GM12892 (cell line): ENCODE measurements at regions not wholly inside any gene's neighbourhood (a gene's known extent, or its start where the extent isn't known, plus 50 kb on each side); places are given as distances from the start of the nearest gene placed in this dataset.

Source experiments
- DNase-seq: peaks from one replicate; pipeline ENCODE4 v3.0.0; 2011; ENCODE audit not compliant: insufficient read length
- FAIRE-seq: peaks from 2 replicates; lab custom pipeline; 2011; peaks lifted over from hg19 to GRCh38; lab: Jason Lieb, UNC
- POLR2A ChIP-seq: IDR thresholded peaks from 2 replicates; pipeline ENCODE4 v1.6.1; 2011; ENCODE audit warnings: low read depth, low read length, control low read depth
- POLR2AphosphoS5 ChIP-seq: IDR thresholded peaks from 2 replicates; pipeline ENCODE4 v1.6.1; 2011; ENCODE audit warnings: low read depth, low read length, control low read depth
- TAF1 ChIP-seq: IDR thresholded peaks from 2 replicates; pipeline ENCODE4 v1.6.1; 2011; ENCODE audit warnings: low read depth, mild to moderate bottlenecking, control low read depth, low read length, borderline replicate concordance

- no peak for TF ChIP-seq POLR2AphosphoS5
- no peak for TF ChIP-seq POLR2A
- no peak for TF ChIP-seq TAF1
- DNase-seq (no peak), FAIRE-seq (no peak)
These were observed 78.1 kb upstream of the MAST4 start for GRCh38 chr5:66518052-66518451.

DNA sequence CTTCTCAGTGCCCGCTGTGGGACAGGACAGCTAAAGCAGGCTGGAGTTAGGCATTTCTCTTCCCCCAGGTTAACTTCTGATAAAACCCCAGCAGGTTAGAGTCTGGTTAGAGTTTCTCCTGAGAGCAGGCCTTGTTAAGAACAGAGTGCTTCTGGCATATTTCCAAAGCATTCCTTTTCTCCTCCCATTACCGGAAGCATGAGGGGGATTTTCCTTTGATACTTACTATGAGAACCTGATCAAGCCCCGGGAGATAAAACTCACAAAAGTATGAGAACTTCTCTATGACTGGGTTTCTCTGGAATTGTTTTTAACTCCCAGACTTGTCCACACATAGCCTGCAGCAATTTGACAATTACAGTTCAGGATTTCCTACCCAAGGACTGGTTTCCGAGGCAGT is 77.4 kb upstream of the MAST4 start:
- DNase-seq: no peak
- no peak for FAIRE-seq
- no peak for TF ChIP-seq POLR2AphosphoS5
- TF ChIP-seq TAF1: no peak
- TF ChIP-seq POLR2A: no peak

GRCh38 chr5:66519626-66520025 is 76.6 kb upstream of the MAST4 start:
- FAIRE-seq: no peak
- DNase-seq: no peak
- TF ChIP-seq POLR2A (no peak), TAF1 (no peak), POLR2AphosphoS5 (no peak)

DNA sequence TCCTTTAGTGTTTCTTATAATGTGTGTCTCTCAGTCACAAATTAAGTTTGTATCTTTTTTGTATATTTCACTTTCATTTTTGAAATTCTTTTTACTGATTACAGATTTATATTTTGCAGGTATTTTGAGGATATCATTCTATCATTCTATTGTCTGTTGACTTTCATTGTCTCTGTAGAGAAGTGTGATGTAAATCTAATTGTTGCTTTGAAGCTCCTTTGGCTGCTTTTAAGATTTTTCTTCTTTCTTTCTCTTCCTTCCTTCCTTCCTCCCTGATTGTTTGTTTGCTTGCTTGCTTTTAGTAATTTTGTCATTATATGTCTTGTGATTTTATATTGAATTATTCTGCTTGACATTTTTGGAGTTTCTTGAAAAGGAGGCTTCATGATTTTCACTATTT is 75.3 kb upstream of the MAST4 start:
- no peak for FAIRE-seq
- TF ChIP-seq POLR2A: no peak
- no peak for TF ChIP-seq TAF1
- TF ChIP-seq POLR2AphosphoS5: no peak
- no peak for DNase-seq

DNA sequence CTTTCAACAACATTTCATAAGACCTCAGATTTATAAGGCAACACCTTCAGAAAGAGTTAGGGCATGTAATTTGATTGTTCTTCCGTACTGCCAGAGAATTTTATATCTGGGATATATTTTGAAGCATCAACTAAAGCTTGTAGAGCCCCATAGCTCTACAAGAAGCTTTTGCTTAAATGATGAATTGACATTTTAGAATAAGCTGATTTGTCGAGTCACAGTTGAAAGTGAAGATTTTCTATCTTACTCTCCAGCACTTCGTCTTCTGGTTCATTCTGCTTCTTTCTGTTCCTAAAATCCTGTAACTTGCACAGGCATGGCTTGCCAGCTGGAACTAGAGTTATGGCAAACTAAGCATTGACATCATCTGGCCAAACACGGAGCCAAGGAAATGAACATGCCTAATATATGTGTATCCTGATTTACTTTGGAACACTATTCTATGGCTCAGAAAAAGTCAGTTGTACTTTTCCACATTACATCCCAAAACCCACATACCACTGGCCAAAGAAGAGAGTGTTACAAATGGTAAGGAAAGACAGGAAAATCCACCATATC is 68.6 kb upstream of the MAST4 start:
- no peak for FAIRE-seq

GRCh38 chr5:66529182-66529581 is 67.0 kb upstream of the MAST4 start:
- no peak for TF ChIP-seq POLR2AphosphoS5
- no peak for TF ChIP-seq POLR2A
- TF ChIP-seq TAF1: no peak
- FAIRE-seq (no peak), DNase-seq (no peak)

More for the DNA sequence above, 68.6 kb upstream of the MAST4 start:
- DNase-seq: no peak
- no peak for TF ChIP-seq POLR2AphosphoS5
- no peak for TF ChIP-seq TAF1
- no peak for TF ChIP-seq POLR2A

- FAIRE-seq: no peak
- no peak for DNase-seq
- no peak for TF ChIP-seq TAF1
- TF ChIP-seq POLR2AphosphoS5: no peak
- TF ChIP-seq POLR2A: no peak
These were observed 66.5 kb upstream of the MAST4 start for GRCh38 chr5:66529704-66530103.

DNA sequence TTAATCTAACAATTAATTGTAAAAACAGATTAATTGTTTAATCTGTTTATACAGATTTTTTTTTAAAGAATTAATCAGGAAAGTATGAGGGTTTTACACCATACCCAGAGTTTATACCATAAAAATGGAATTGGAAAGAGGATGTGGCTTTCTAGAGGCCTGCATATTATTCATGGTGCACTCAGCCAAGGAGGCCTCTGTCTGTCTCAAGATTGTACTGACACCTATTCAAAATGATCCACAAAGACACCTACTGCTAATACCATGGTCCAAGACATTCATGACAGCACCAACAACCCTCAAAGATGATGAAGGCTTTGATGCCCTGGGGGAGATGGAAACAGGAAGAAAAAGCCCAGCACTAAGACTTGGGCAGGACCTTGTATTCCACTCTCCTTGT is 58.1 kb upstream of the MAST4 start:
- DNase-seq: no peak
- FAIRE-seq: no peak
- TF ChIP-seq POLR2A (no peak), TAF1 (no peak)

GRCh38 chr5:66538531-66538930 is 57.7 kb upstream of the MAST4 start:
- FAIRE-seq (no peak), DNase-seq (no peak)
- TF ChIP-seq POLR2AphosphoS5 (no peak), TAF1 (no peak), POLR2A (no peak)

DNA sequence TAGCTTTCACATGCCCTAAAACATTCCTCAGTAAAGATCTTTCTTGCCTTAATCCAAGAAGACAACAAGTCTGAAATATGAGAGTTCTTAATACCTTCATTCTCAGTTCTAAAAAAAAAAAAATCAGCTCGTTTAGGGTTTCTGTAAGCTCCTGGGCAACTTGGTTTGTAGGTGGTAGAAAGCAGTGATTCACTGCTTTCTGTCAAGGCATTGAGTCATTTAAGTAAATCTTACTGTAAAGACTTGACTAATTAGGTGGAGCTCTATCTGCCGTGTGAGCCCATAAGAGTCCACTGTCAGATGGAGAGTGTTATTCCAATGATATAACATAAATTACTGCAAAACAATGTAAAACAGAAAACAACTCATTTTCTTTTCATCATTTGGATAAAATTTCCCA is 56.1 kb upstream of the MAST4 start:
- no peak for FAIRE-seq
- TF ChIP-seq POLR2AphosphoS5 (no peak), TAF1 (no peak), POLR2A (no peak)
- no peak for DNase-seq

GRCh38 chr5:66542711-66543110 is 53.5 kb upstream of the MAST4 start:
- DNase-seq (no peak), FAIRE-seq (no peak)

More at GRCh38 chr5:66542711-66543110, 53.5 kb upstream of the MAST4 start:
- TF ChIP-seq TAF1: no peak
- TF ChIP-seq POLR2AphosphoS5: no peak
- TF ChIP-seq POLR2A: no peak
